GM12891 (cell line): ENCODE measurements at regions not wholly inside any gene's neighbourhood (a gene's known extent, or its start where the extent isn't known, plus 50 kb on each side); places are given as distances from the start of the nearest gene placed in this dataset.
"Not testable (repeated sequence)": the region's sequence is repeated elsewhere in the genome, so short reads cannot be mapped to it uniquely, and the experiment has no call there.

Experiments
- POLR2A ChIP-seq: IDR thresholded peaks from 2 replicates; pipeline ENCODE4 v1.6.1; 2011; ENCODE audit warnings: low read depth, low read length, control low read depth
- POLR2AphosphoS5 ChIP-seq: IDR thresholded peaks from 2 replicates; pipeline ENCODE4 v1.6.1; 2011; ENCODE audit warnings: low read depth, low read length, control low read depth

GRCh38 chr12:68547318-68547717, 63.4 kb upstream of the RAP1B start:
- not testable (repeated sequence) for TF ChIP-seq POLR2A, POLR2AphosphoS5
